SH-SY5Y (cell line): ENCODE measurements at regions not wholly inside any gene's neighbourhood (a gene's known extent, or its start where the extent isn't known, plus 50 kb on each side); places are given as distances from the start of the nearest gene placed in this dataset.

Experiments
- GATA2 ChIP-seq: IDR thresholded peaks from 2 replicates; pipeline ENCODE4 v1.6.1; 2011; ENCODE audit warnings: mild to moderate bottlenecking, low read depth, low read length
- GATA3 ChIP-seq: IDR thresholded peaks from 2 replicates; pipeline ENCODE4 v1.6.1; 2011; ENCODE audit warnings: low read depth, mild to moderate bottlenecking, low read length, moderate library complexity

- TF ChIP-seq GATA3 (no peak), GATA2 (no peak)
Observed at GRCh38 chr16:26204138-26204537, 512.4 kb downstream of the HS3ST4 start.
